ENCODE measurements at regions not wholly inside any gene's neighbourhood (a gene's known extent, or its start where the extent isn't known, plus 50 kb on each side); places are given as distances from the start of the nearest gene placed in this dataset.

DNA sequence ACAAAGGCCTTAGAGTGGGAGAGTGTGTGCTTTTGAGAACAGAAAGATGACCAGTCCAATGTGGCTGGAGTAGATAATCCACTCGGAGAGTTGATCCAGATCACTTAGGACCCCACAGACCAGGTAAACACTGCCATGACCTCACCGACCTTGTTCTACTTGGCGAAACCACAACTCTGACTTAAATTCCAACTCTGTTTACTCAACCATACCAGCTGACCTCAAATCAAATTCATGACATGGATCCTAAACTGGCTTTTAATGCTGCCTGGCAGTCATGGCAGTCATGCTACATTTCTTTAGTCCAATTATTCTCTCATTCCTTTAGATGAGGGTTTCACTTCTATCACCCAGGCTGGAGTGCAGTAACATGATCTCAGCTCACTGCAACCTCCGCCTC is 347.1 kb upstream of the FAM98A start:
- H3K4me1 ChIP-seq (ENCODE audit: insufficient read depth, low read length, poor library complexity, severe bottlenecking), result no peaks in the 10 kb centered on the region
- intact Hi-C loops (cut with micrococcal nuclease; ENCODE audit: unreplicated experiment), result no loop called here
- peaks cover 3% of the 10 kb centered on the region for H3K9me3 ChIP-seq (ENCODE audit: low read depth, low read length, poor library complexity, severe bottlenecking)
- ChIA-PET POLR2A (ENCODE audit: low non-redundant PET) (no interaction called here), CTCF (no interaction called here)
- no peaks in the 10 kb centered on the region for H3K27me3 ChIP-seq (replicated peaks; ENCODE audit: insufficient read depth, low read depth, low read length, poor library complexity)
- H3K27ac ChIP-seq (ENCODE audit: low read depth, low read length, poor library complexity, severe bottlenecking), result no peak overlapping the region
- DNase-seq (ENCODE audit: low spot score), result no peak
- no peaks in the 10 kb centered on the region for H3K36me3 ChIP-seq (ENCODE audit: insufficient read depth, low read length, poor library complexity, severe bottlenecking)
- BruUV-seq (replicated peaks), result no TSS peak
- no peak overlapping the region for H3K4me3 ChIP-seq (ENCODE audit: low read depth, low read length, poor library complexity, severe bottlenecking)
- TF ChIP-seq EZH2 (IDR thresholded peaks at IDR 0.05; ENCODE audit: borderline replicate concordance, low read depth, low read length, poor library complexity, severe bottlenecking), result no peak
- TF ChIP-seq, protein P1, sequence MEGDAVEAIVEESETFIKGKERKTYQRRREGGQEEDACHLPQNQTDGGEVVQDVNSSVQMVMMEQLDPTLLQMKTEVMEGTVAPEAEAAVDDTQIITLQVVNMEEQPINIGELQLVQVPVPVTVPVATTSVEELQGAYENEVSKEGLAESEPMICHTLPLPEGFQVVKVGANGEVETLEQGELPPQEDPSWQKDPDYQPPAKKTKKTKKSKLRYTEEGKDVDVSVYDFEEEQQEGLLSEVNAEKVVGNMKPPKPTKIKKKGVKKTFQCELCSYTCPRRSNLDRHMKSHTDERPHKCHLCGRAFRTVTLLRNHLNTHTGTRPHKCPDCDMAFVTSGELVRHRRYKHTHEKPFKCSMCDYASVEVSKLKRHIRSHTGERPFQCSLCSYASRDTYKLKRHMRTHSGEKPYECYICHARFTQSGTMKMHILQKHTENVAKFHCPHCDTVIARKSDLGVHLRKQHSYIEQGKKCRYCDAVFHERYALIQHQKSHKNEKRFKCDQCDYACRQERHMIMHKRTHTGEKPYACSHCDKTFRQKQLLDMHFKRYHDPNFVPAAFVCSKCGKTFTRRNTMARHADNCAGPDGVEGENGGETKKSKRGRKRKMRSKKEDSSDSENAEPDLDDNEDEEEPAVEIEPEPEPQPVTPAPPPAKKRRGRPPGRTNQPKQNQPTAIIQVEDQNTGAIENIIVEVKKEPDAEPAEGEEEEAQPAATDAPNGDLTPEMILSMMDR (conservative IDR thresholded peaks at IDR 0.05; ENCODE audit: low read depth, low read length), result no peak

DNA sequence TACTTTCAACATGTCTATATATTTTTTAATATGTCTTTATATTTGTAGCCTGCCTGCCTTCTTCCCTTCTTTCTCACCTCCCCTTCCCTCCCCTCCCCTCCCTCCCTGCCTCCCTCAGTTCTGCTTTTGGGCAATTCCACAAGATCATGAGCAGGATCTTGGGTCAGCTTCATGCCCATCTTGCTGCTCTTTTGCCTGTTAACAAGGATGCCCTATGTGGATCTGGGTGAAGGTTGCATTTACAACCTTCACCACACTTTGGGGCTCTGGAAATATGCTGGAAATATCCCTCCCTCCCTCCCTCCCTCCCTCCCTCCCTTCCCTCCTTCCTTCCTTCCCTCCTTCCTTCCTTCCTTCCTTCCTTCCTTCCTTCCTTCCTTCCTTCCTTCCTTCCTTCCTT is 334.1 kb upstream of the FAM98A start:
- no TSS peak for BruUV-seq (replicated peaks)
- Histone ChIP-seq H3K4me3 (ENCODE audit: low read depth, low read length, poor library complexity, severe bottlenecking) (no peak overlapping the region), H3K4me1 (ENCODE audit: insufficient read depth, low read length, poor library complexity, severe bottlenecking) (peaks cover 30% of the 10 kb centered on the region), H3K9me3 (ENCODE audit: low read depth, low read length, poor library complexity, severe bottlenecking) (no peaks in the 10 kb centered on the region), H3K36me3 (ENCODE audit: insufficient read depth, low read length, poor library complexity, severe bottlenecking) (no peaks in the 10 kb centered on the region), H3K27ac (ENCODE audit: low read depth, low read length, poor library complexity, severe bottlenecking) (peak overlapping the region; percentile 81), H3K27me3 (replicated peaks; ENCODE audit: insufficient read depth, low read depth, low read length, poor library complexity) (no peaks in the 10 kb centered on the region)
- peak; percentile 88 for DNase-seq (ENCODE audit: low spot score)
- TF ChIP-seq, protein P1 (conservative IDR thresholded peaks at IDR 0.05; ENCODE audit: low read depth, low read length), result no peak
- TF ChIP-seq EZH2 (IDR thresholded peaks at IDR 0.05; ENCODE audit: borderline replicate concordance, low read depth, low read length, poor library complexity, severe bottlenecking), result no peak
- intact Hi-C loops (cut with micrococcal nuclease; ENCODE audit: unreplicated experiment), result loop anchor here (10.0 kb wide), 1 partner anchor 972 kb away; no protein-coding TSS in a partner anchor
- ChIA-PET POLR2A (ENCODE audit: low non-redundant PET) (no interaction called here), CTCF (no interaction called here)

DNA sequence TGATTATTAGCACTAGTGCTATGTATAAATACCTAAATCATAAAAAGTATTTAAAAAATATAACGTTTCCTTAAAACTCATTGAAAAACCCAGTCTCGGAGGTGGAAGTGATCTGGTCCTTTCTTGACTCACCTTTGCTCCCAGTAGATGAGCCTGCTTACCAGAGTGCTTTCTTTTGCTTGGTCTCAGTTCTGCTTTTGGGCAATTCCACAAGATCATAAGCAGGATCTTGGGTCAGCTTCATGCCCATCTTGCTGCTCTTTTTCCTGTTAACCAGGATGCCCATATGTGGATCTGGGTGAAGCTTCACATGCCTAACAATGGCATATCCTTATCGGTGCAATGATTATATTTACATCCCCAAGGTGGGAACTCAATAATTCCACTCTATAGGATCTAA is 332.1 kb upstream of the FAM98A start:
- no peak overlapping the region for H3K4me3 ChIP-seq (ENCODE audit: low read depth, low read length, poor library complexity, severe bottlenecking)
- DNase-seq (ENCODE audit: low spot score), result no peak
- no peak for TF ChIP-seq EZH2 (IDR thresholded peaks at IDR 0.05; ENCODE audit: borderline replicate concordance, low read depth, low read length, poor library complexity, severe bottlenecking)
- TF ChIP-seq, protein P1 (conservative IDR thresholded peaks at IDR 0.05; ENCODE audit: low read depth, low read length), result no peak
- no TSS peak for BruUV-seq (replicated peaks)
- intact Hi-C loops (cut with micrococcal nuclease; ENCODE audit: unreplicated experiment), result loop anchor here (10.0 kb wide), 1 partner anchor 974 kb away; no protein-coding TSS in a partner anchor
- H3K36me3 ChIP-seq (ENCODE audit: insufficient read depth, low read length, poor library complexity, severe bottlenecking), result no peaks in the 10 kb centered on the region
- ChIA-PET POLR2A (ENCODE audit: low non-redundant PET) (no interaction called here), CTCF (no interaction called here)
- no peaks in the 10 kb centered on the region for H3K27me3 ChIP-seq (replicated peaks; ENCODE audit: insufficient read depth, low read depth, low read length, poor library complexity)
- H3K9me3 ChIP-seq (ENCODE audit: low read depth, low read length, poor library complexity, severe bottlenecking), result no peaks in the 10 kb centered on the region
- peak overlapping the region; percentile 81 for H3K27ac ChIP-seq (ENCODE audit: low read depth, low read length, poor library complexity, severe bottlenecking)
- H3K4me1 ChIP-seq (ENCODE audit: insufficient read depth, low read length, poor library complexity, severe bottlenecking), result peaks cover 30% of the 10 kb centered on the region
